ENCODE measurements at regions not wholly inside any gene's neighbourhood (a gene's known extent, or its start where the extent isn't known, plus 50 kb on each side); places are given as distances from the start of the nearest gene placed in this dataset.
"Not testable (repeated sequence)": the region's sequence is repeated elsewhere in the genome, so short reads cannot be mapped to it uniquely, and the experiment has no call there.

DNA sequence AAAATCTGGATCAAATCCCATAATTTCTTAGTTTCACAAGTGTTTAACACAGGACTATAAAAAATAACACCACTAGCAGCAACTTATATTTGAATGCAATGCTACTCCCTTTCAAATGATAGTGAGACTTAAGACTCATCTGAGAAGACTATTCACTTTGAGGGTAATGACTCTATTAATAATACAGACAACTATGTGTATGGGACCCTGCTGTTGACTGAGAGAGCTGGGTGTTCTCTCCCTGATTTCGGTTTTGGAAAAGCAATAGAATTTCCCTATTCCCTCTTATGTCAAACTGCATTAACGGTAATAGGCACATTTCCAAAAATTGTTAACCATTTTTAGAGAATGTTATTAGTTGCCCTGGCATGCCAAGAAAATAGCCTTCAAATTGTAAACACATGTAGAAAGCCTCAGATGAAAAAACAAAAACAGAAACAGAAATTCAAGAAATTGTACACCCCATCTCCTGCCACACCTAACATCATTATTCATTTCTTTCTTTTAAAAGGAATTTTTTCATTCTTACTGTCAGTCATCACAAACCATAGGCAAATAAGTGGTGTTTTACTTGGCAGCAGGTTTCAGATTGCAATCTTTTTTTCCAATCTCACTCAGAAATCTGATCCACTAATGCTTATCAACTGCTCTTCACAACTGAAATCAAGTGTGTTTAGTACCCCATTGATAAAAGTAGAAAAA, 153.7 kb downstream of the TFPI2 start:
- peak in 2 of 8 experiments; percentile 65 to 92 for ATAC-seq (replicated peaks in 6 of 8)
- Histone ChIP-seq H3K27ac (no peak overlapping the region), H3K4me1 (replicated peaks in 1 of 2) (no peaks in the 10 kb centered on the region), H3K4me3 (no peak overlapping the region)
- in situ Hi-C loops (cut with MboI; ENCODE audit: low pct_unique_long_range_greater_than_20kb in 2 of 9, low sequenced_read_pairs in 9 of 9, unreplicated experiment in 9 of 9), result no loop called here
- WGBS, 10 experiments, result 0 to 100% (median 43%) methylated on average over 1 to 2 of the region's 2 CpGs; no CpG with 5 or more reads in 2 of the 10 experiments

DNA sequence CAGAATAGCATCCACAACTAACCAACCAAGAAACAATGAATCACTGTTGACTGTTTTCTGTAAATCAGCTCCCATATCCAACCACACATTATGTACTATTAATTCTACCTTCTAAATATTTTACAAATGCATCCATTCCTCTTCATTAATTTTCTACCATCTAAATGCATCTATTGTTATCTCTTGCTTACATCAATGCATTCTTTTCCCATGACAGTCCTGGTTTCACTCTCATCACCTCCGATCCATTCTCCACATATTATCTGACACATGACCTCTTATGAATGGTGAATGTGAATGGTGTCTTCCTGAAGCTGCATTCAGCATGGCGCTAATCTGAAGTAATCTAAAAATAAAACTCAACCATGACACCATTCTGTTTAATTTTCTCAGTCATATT, 153.8 kb upstream of the CALCR start:
- no peak overlapping the region for H3K27ac ChIP-seq
- H3K4me3 ChIP-seq, result no peak overlapping the region
- no peaks in the 10 kb centered on the region for H3K4me1 ChIP-seq (replicated peaks in 1 of 2)
- in situ Hi-C loops (cut with MboI; ENCODE audit: low pct_unique_long_range_greater_than_20kb in 2 of 9, low sequenced_read_pairs in 9 of 9, unreplicated experiment in 9 of 9), result no loop called here
- no peak for ATAC-seq (replicated peaks in 6 of 8)
- 18 to 100% (median 93%) methylated on average over 2 of the region's 2 CpGs; no CpG with 5 or more reads in 1 of the 10 experiments for WGBS, 10 experiments

GRCh38 chr7:93725954-93726353, 151.4 kb upstream of the CALCR start:
- H3K4me3 ChIP-seq, result no peak overlapping the region
- 40 to 100% (median 93%) methylated on average over 2 to 4 of the region's 4 CpGs for WGBS, 10 experiments
- in situ Hi-C loops (cut with MboI; ENCODE audit: low pct_unique_long_range_greater_than_20kb in 2 of 9, low sequenced_read_pairs in 9 of 9, unreplicated experiment in 9 of 9), result no loop called here
- no peak for ATAC-seq (replicated peaks in 6 of 8)
- no peaks in the 10 kb centered on the region for H3K4me1 ChIP-seq (replicated peaks in 1 of 2)
- no peak overlapping the region for H3K27ac ChIP-seq

DNA sequence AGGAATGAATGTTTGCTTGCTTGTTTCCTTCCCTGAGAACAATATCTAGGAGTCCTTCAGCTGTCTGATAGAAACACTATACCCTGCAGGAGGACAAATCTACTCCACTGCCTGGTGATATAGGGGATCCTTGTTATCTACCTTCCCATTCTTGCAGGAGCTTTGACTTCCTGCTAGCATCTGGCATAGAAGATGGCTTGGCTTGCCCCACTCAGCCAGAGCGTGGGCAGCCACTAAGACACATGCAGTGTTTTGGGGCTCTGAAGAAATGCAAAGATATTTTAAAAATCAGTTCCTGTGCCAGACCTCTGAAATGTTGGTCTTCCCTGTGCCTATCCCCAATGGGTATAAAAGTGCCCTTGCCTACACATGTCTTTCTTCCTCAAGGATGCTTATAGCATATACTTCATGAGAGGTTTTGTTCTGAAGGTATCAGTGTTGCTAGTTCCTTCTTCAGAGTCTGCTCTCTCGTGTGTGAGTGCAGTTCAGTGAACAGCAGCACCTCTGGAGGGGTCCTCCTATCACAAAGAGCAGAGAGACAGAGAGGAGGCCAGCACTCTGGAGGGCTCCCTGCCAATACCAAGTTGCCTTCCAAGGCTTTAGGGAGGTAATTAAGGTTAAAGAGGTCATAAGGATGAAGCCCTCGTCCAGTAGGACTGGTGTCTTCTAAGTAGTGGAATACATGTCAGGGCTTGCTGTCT, 149.1 kb upstream of the CALCR start:
- WGBS, 10 experiments, result 0 to 100% (median 68%) methylated on average over 1 to 3 of the region's 3 CpGs; no CpG with 5 or more reads in 3 of the 10 experiments
- ATAC-seq (replicated peaks in 6 of 8), result peak in 2 of 8 experiments; percentile 43 to 55
- in situ Hi-C loops (cut with MboI; ENCODE audit: low pct_unique_long_range_greater_than_20kb in 2 of 9, low sequenced_read_pairs in 9 of 9, unreplicated experiment in 9 of 9), result no loop called here
- no peak overlapping the region for H3K4me3 ChIP-seq
- H3K27ac ChIP-seq, result no peak overlapping the region
- no peaks in the 10 kb centered on the region for H3K4me1 ChIP-seq (replicated peaks in 1 of 2)

DNA sequence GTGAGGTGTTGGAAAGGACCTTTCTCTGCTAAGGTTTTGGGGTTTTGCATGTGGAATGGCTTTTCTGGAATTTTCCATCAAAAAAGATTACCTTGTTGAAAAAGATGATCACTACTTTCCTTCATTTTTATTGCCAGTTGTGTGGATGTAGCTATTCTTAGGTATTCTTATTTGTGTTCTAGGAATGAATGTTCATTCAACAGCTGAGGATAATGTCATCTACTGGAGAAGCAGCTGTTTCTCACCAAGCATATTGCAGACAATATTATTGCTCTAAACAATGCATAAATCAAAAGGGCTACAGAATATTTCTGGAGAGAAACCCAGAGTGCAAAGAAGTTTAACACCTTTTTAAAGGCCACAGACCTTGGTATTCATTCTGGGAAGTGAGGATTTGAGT, 145.6 kb upstream of the CALCR start:
- in situ Hi-C loops (cut with MboI; ENCODE audit: low pct_unique_long_range_greater_than_20kb in 2 of 9, low sequenced_read_pairs in 9 of 9, unreplicated experiment in 9 of 9), result no loop called here
- Histone ChIP-seq H3K4me1 (replicated peaks in 1 of 2) (no peaks in the 10 kb centered on the region), H3K4me3 (no peak overlapping the region), H3K27ac (no peak overlapping the region)
- ATAC-seq (replicated peaks in 6 of 8), result no peak

GRCh38 chr7:93719546-93719945, 145.0 kb upstream of the CALCR start:
- no peak overlapping the region for H3K4me3 ChIP-seq
- H3K27ac ChIP-seq, result no peak overlapping the region
- peak in 2 of 8 experiments; percentile 18 to 25 for ATAC-seq (replicated peaks in 6 of 8)
- 50 to 100% (median 100%) methylated on average over 1 of the region's 1 CpG; no CpG with 5 or more reads in 4 of the 10 experiments for WGBS, 10 experiments
- no peaks in the 10 kb centered on the region for H3K4me1 ChIP-seq (replicated peaks in 1 of 2)
- in situ Hi-C loops (cut with MboI; ENCODE audit: low pct_unique_long_range_greater_than_20kb in 2 of 9, low sequenced_read_pairs in 9 of 9, unreplicated experiment in 9 of 9), result no loop called here

DNA sequence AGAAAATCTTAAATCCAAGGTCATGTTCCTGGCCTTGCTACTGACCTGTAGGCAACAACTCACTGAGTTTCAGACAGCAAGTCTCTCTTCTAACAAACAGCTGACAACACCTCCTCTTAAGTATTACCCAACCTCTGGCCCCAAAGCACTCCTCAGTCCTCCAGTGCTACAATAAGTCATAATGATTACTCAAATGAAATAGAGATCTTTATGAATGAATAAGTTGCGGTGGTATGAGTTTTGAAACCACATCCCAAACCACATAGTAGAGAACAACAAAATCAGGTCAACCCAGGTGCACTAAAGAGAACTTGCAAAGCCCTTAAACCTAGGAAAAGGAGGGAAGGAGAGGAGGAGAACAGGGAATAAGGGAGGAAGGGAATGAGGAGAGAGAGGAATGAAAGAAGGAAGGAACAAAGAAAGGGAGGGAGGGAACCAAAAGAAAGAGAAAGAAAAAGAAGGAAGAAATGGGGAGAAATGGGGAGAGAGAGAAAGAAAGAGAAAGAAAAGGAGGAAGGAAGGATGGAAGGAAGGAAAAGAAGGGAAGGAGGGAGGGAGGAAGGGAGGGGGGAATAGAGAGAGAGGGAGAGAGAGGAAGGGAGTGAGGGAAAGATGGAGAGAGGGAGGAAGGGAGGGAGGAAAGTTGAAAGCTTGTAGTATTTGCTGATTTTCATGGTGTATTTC, 142.8 kb upstream of the CALCR start:
- in situ Hi-C loops (cut with MboI; ENCODE audit: low pct_unique_long_range_greater_than_20kb in 2 of 9, low sequenced_read_pairs in 9 of 9, unreplicated experiment in 9 of 9), result no loop called here
- no peak for ATAC-seq (replicated peaks in 6 of 8)
- no peaks in the 10 kb centered on the region for H3K4me1 ChIP-seq (replicated peaks in 1 of 2)
- no peak overlapping the region for H3K4me3 ChIP-seq
- WGBS, 10 experiments, result 0 to 100% (median 71%) methylated on average over 1 of the region's 1 CpG; no CpG with 5 or more reads in 1 of the 10 experiments
- no peak overlapping the region for H3K27ac ChIP-seq

DNA sequence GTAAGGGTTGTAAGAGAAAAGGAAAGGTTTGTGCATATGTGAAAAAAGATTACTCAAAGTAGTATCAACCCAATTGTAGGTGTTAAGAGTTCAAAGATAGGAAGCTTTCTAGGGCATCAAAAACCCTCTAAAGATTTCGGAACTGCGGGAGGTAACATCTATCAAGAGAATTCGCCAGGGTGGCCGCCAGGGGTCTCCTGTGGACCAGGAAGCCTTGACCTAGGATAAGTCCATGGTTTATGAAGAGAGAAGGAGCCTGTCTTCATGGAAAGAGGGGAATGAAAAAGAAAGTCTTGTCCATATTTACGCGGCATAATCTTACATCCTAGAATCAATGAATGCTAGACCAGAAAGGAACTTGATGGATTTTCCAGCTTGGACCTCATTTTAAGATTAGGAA, 140.7 kb upstream of the CALCR start:
- Histone ChIP-seq H3K27ac (no peak overlapping the region), H3K4me3 (no peak overlapping the region), H3K4me1 (replicated peaks in 1 of 2) (no peaks in the 10 kb centered on the region)
- peak in 4 of 8 experiments; percentile 39 to 91 (median 82) for ATAC-seq (replicated peaks in 6 of 8)
- in situ Hi-C loops (cut with MboI; ENCODE audit: low pct_unique_long_range_greater_than_20kb in 2 of 9, low sequenced_read_pairs in 9 of 9, unreplicated experiment in 9 of 9), result no loop called here
- WGBS, 10 experiments, result 11 to 100% (median 57%) methylated on average over 2 to 6 of the region's 6 CpGs

- no peaks in the 10 kb centered on the region for H3K4me1 ChIP-seq (replicated peaks in 1 of 2)
- ATAC-seq (replicated peaks in 6 of 8), result no peak
- 23 to 100% (median 90%) methylated on average over 1 to 5 of the region's 5 CpGs for WGBS, 10 experiments
- no peak overlapping the region for H3K4me3 ChIP-seq
- no peak overlapping the region for H3K27ac ChIP-seq
- in situ Hi-C loops (cut with MboI; ENCODE audit: low pct_unique_long_range_greater_than_20kb in 2 of 9, low sequenced_read_pairs in 9 of 9, unreplicated experiment in 9 of 9), result no loop called here
Observed at GRCh38 chr7:93711926-93712325, 137.4 kb upstream of the CALCR start.

DNA sequence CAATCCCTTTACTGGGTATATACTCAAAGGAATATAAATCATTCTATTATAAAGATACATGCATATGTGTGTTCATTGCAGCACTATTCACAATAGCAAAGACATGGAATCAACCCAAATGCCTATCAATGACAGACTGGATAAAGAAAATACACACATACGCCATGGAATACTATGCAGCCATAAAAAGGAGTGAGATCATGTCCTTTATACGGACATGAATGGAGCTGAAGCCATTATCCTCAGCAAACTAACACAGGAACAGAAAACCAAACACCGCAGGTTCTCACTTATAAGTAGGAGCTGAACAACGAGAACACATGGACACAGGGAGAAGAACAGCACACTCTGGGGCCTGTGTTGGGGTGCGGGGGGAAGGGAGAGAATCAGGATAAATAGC, 133.7 kb upstream of the CALCR start:
- ATAC-seq (replicated peaks in 6 of 8); H3K4me3 ChIP-seq; H3K27ac ChIP-seq; in situ Hi-C loops (cut with MboI; ENCODE audit: low pct_unique_long_range_greater_than_20kb in 2 of 9, low sequenced_read_pairs in 9 of 9, unreplicated experiment in 9 of 9); H3K4me1 ChIP-seq (replicated peaks in 1 of 2): not testable (repeated sequence)
- 40 to 94% (median 67%) methylated on average over 1 to 4 of the region's 5 CpGs; no CpG with 5 or more reads in 1 of the 10 experiments for WGBS, 10 experiments

DNA sequence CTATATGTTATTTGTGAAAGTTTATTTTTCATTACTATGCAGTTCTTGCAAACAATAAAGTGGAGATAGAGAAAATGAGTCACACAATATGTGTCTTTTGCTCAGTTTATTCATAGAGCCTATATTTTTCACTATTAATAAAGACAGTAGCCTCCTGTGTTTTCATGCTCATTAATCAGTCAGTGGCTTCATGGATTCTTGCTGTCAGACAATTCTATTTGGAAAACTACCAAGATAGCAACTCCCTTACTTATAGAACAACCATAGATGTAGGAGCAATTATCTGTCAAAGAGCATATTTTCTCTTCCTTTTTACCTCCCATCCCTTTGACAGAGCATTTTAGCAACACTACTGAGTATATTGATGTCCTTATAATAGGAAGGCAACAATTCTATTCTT, 132.7 kb upstream of the CALCR start:
- Histone ChIP-seq H3K4me1 (replicated peaks in 1 of 2) (no peaks in the 10 kb centered on the region), H3K27ac (no peak overlapping the region), H3K4me3 (no peak overlapping the region)
- in situ Hi-C loops (cut with MboI; ENCODE audit: low pct_unique_long_range_greater_than_20kb in 2 of 9, low sequenced_read_pairs in 9 of 9, unreplicated experiment in 9 of 9), result no loop called here
- ATAC-seq (replicated peaks in 6 of 8), result no peak

- ATAC-seq (replicated peaks in 6 of 8); H3K27ac ChIP-seq; H3K4me1 ChIP-seq (replicated peaks in 1 of 2); H3K4me3 ChIP-seq; in situ Hi-C loops (cut with MboI; ENCODE audit: low pct_unique_long_range_greater_than_20kb in 2 of 9, low sequenced_read_pairs in 9 of 9, unreplicated experiment in 9 of 9): not testable (repeated sequence)
- WGBS, 10 experiments, result 0 to 92% (median 90%) methylated on average over 1 to 4 of the region's 4 CpGs; no CpG with 5 or more reads in 6 of the 10 experiments
Observed at GRCh38 chr7:93706162-93706561, 131.6 kb upstream of the CALCR start.

- no peak for ATAC-seq (replicated peaks in 6 of 8)
- H3K27ac ChIP-seq, result no peak overlapping the region
- H3K4me3 ChIP-seq, result no peak overlapping the region
- in situ Hi-C loops (cut with MboI; ENCODE audit: low pct_unique_long_range_greater_than_20kb in 2 of 9, low sequenced_read_pairs in 9 of 9, unreplicated experiment in 9 of 9), result no loop called here
- H3K4me1 ChIP-seq (replicated peaks in 1 of 2), result no peaks in the 10 kb centered on the region
Observed at GRCh38 chr7:93704217-93704616, 129.7 kb upstream of the CALCR start.

Data from motor neuron (in vitro differentiated cells).